HG02970 (cell line): ENCODE measurements at regions not wholly inside any gene's neighbourhood (a gene's known extent, or its start where the extent isn't known, plus 50 kb on each side); places are given as distances from the start of the nearest gene placed in this dataset.

Source experiments
- ATAC-seq: cut with Tn5 transposase; IDR thresholded peaks from one replicate; pipeline ENCODE4 v1.9.1; 2021; ENCODE audit warnings: mild to moderate bottlenecking, moderate library complexity, moderate number of reproducible peaks; ENCODE audit not compliant: unreplicated experiment, low FRiP score

- no peak for ATAC-seq
Observed at GRCh38 chr11:8820401-8820800, 90.6 kb upstream of the AKIP1 start.

GRCh38 chr11:8822469-8822868 is 88.5 kb upstream of the AKIP1 start:
- no peak for ATAC-seq

GRCh38 chr11:8823174-8823742 is 87.7 kb upstream of the AKIP1 start:
- ATAC-seq, result no peak

GRCh38 chr11:8826139-8826786 is 84.7 kb upstream of the AKIP1 start:
- ATAC-seq, result no peak

GRCh38 chr11:8826901-8827560 is 84.0 kb upstream of the AKIP1 start:
- ATAC-seq, result no peak

- no peak for ATAC-seq
Observed at GRCh38 chr11:8828046-8828445, 82.9 kb upstream of the AKIP1 start.

- no peak for ATAC-seq
Observed at GRCh38 chr11:8828580-8829361, 82.2 kb upstream of the AKIP1 start.

GRCh38 chr11:8829556-8829955 is 81.4 kb upstream of the AKIP1 start:
- ATAC-seq, result no peak

- no peak for ATAC-seq
Observed at GRCh38 chr11:8830641-8831040, 80.3 kb upstream of the AKIP1 start.

- ATAC-seq, result no peak
Observed at GRCh38 chr11:8831861-8832260, 79.1 kb upstream of the AKIP1 start.

GRCh38 chr11:8832571-8833260 is 78.3 kb upstream of the AKIP1 start:
- ATAC-seq, result peak; percentile 75

GRCh38 chr11:8833568-8834315 is 77.2 kb upstream of the AKIP1 start:
- no peak for ATAC-seq

GRCh38 chr11:8834379-8834778 is 76.6 kb upstream of the AKIP1 start:
- ATAC-seq, result no peak

- ATAC-seq, result no peak
Observed at GRCh38 chr11:8838248-8838647, 72.7 kb upstream of the AKIP1 start.

GRCh38 chr11:8839306-8839956 is 71.6 kb upstream of the AKIP1 start:
- no peak for ATAC-seq

GRCh38 chr11:8839957-8840945 is 70.7 kb upstream of the AKIP1 start:
- no peak for ATAC-seq

- no peak for ATAC-seq
Observed at GRCh38 chr11:8841899-8842298, 69.1 kb upstream of the AKIP1 start.

- no peak for ATAC-seq
Observed at GRCh38 chr11:8858808-8859207, 52.2 kb upstream of the AKIP1 start.
